Activated gamma-delta T cell treated with anti-CD3 and anti-CD28 coated beads, Interleukin-2, amount 50 U/mL, for 16 hours (primary cell): ENCODE measurements at regions not wholly inside any gene's neighbourhood (a gene's known extent, or its start where the extent isn't known, plus 50 kb on each side); places are given as distances from the start of the nearest gene placed in this dataset.

Experiments used
- DNase-seq: peaks from one replicate; pipeline ENCODE4 v3.0.0-alpha.2; 2020; ENCODE audit warnings: low read depth

GRCh38 chr14:97874394-97874793 lies 1077.2 kb downstream of the VRK1 start:
- no peak for DNase-seq

DNA sequence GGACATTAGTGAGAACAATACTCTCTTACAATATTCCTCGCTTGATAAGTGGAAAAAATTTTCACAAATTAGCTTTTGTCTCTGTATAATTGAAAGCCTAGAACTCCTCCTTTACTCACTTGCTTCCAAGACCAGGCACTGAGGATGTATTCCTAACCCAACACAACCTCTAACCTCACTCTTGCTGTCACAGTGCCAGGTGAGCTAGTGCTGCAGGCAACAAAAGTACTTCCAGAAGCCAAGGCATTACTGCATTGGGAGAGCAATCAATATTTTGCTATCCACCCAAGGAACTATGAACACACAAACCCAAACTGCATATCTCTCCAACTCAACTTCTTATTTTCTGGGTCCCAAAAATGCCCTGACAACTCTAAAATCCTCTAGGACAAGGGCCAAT lies 1081.0 kb downstream of the VRK1 start:
- no peak for DNase-seq

DNA sequence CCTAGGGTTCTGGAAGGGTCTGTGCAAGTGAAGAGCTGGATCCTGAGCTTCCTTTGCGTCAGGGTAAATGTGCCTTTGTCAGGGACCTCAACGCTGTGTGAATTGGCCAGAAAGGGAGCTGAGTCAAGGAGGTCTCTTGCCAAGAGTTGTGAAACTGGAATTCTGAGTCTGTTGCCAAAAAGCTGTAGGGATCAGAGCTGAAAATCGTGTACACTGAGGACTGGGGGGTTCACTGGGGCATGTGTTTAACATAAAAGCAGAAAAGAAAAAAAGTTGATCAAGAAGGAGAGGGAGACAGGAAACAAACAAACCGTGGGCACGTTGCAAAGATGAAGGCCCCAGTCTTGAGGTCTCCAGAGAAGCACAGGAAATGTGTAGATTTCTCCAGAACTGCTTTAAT lies 1081.5 kb downstream of the VRK1 start:
- peak; percentile 2 for DNase-seq

DNA sequence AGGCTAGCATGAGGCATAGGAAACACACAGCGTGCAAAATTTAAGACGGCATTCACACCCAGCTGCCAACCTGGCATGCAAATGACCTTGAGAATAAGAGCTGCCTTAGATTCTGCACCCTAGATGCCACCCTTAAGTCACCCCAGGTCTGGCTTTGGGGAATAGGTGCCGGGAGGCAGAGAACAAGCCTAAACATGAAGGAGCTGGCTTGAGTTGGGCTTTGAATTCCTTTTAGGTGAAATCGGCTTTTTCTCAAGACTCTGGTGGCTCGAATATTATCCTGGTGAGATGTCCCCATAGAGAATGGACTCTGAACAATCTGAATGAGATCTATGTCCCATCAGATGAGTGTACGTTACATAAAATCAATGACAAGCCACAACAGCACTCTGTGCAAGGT lies 1090.5 kb downstream of the VRK1 start:
- no peak for DNase-seq

DNA sequence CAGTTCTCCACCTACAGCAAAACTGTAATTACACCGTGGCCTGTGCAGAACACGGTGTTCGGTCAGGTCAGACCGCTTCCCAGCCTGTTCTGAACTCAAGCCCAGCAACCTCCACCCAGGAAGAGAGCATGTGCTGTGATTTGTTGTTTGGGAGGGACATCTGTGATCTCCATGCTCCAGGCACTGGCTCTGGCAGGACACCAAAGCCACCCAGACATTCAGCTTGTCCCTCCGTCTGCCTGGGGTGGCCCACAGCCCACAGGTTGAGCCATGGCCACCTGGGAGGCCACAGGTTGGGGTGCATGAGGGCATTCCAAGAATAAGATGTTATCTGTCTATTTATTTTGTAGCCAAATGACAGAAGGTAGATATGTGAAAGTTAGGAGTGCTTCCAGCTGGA lies 1091.1 kb downstream of the VRK1 start:
- no peak for DNase-seq

- no peak for DNase-seq
Observed at GRCh38 chr14:97891515-97891914, 1094.3 kb downstream of the VRK1 start.

- no peak for DNase-seq
Observed at GRCh38 chr14:97894552-97894951, 1097.4 kb downstream of the VRK1 start.

- DNase-seq: no peak
Observed at GRCh38 chr14:97900196-97900854, 1103.1 kb downstream of the VRK1 start.

GRCh38 chr14:97902630-97903029 lies 1105.4 kb downstream of the VRK1 start:
- DNase-seq: no peak

- DNase-seq: no peak
Observed at GRCh38 chr14:97903821-97904220, 1106.6 kb downstream of the VRK1 start.

GRCh38 chr14:97912217-97912616 lies 1115.0 kb downstream of the VRK1 start:
- no peak for DNase-seq

DNA sequence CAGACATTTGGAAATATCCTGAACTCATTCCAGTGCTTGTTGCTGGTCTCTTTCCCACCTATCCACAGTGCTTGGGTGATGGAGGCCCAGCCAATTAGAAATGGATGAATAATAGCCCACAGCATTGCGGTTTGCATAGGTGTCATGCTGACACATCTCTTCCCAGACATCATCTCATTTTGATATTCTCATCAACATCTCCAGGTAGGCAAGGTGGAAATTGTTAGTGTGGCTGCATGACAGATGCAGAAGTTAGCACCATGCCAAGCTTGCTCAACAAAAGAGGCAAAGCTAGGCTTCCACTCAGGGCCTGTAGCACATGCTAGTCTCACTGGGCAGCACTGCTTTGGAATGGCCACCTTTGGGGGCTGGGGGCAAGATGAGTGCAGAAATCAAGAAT lies 1118.9 kb downstream of the VRK1 start:
- no peak for DNase-seq

DNA sequence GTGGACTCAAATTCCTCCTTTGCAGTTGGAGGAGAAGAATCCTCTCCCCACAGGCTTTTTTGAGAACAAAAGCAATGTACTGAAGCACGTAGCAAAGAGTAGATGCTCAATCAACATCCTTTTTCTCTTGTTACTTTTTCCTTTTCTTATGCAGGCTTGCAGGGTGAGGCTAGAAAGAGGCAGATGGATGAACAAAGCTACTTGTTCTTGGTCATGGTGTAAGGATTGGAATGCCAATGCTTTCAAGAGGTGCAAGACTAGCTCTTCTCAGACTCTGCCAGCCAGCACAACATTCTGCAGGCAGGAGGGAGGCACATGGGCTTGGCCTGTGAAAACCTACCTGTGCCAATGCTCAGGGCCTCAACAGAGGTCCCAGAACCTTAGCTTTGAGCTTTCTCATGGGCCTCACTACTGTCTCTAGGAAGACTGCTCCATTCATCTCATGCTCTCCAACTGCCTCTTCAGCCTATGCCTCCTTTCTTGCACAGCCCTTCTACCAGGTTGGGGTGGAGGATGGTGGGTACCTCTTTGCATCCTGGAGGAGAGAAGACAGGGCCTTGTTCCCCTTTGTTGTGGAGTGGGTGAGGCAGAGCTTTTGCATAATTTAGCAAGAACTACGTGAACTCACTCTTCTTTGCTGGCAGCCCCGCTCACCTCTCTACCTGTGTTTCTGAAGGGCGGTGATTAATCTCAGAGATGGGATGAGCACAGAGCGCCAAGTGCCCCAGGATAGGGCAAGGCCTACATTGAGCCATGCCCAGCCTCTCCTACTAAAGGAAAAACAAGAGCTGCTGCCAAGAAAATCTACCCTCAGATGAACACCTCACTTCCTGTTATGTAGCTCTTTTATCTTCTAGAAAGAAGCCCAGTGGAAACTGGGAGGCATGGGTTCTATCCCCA lies 1119.7 kb downstream of the VRK1 start:
- no peak for DNase-seq

DNA sequence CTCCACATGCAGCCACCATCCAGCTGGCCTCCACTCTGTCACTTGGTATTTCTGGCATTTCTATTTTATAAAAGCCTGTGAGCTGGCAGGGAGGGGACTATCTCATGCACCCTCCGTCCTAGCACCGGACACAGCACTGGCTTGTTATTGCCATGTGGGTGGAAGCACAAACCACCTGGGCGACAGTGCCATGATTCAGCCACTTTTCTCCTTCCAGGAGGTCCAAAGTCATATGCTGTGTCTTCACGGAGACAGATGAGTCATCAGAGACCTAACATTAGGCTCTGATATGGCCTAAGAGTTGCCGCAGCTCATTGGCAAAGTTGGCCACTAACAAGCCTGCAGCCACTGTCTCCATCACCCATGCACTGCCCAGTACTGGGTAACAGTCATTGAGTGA lies 1123.0 kb downstream of the VRK1 start:
- no peak for DNase-seq

DNA sequence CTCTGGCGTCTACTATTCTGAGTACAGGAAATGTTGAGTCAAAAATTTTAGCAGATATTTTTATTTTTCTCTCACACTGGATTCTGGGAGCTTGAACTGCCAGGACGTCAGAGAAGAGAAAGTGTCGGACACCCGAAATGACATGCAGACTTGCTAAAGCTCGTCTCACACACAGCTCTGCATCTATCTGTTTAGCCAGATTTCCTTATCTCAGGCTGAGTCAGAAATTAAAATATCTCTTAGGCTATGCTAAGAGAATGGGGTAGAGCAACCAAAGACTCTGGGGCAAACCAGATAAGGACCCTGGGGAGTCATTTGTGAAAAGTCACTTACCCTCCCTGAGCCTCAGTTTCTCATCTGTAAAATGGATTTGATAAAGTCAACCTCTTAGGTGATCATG lies 1124.1 kb downstream of the VRK1 start:
- no peak for DNase-seq

DNA sequence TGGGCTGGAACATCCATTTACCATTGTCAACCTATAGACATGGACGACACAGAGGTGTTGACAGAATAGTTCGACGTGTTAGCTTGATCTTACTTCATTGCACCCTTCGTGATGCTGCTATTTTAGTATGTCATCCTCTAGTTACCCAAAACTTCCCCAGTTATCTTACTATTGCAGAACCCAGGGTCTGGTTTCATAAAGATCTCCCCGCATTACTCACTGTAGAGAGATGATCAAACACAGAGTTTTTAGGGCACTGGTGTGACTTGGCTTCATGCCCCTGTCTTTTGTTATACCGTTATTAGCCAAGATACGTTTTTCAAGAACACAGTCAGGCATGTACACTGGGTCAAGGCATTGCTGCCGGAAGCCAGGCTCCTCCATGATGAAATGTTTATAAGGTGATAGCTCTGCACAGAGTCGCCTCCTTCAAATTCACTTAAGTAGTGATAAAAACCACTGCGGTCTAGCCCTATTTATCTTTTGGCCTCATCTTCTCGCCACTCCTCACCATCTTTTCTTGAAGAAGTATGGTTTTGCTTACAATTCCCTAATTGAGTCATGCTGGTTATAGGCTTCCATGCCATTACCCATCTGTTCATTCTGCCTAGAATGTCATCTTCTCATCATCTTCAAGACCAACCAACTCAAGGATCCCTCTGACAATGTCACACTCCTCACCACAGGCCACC lies 1127.9 kb downstream of the VRK1 start:
- no peak for DNase-seq

DNA sequence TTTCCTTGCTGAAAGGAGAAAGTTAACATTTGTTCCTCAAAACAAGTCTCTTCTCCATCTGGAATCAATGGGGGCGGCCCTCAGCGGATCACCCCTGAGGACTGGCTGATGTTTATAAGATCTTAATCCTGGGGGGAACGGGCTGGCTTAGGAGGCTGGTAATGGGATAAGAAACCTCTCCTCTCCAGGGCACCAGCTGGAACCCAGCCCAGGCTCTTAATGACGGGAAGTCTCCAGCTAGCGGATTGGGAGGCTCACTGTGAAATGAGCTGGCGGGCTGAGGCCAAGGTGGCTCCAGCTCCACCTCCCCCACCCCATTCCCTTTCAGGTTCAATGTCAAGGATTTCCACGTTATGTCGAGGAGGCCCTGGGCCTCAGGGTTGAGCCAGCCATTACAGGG lies 1133.0 kb downstream of the VRK1 start:
- DNase-seq: no peak

- no peak for DNase-seq
Observed at GRCh38 chr14:97931273-97931672, 1134.1 kb downstream of the VRK1 start.

DNA sequence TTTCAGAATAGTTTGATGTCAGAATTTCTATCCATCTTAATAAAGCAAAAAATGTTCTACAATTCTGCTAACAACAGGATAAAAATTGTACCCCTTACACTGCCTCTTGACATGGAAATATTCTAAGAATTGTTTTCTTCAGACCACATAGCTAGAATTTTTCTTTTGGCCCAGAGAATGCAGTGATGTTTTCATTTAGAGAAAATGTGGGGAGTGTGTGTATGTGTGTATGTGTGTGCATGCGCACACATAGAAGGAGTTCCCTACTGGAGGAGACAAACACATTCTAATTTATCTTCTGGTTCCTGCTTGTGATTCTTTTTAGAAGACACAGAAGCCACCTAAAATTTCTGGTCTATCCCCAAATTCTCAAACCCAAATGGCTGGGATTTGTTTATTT lies 1145.7 kb downstream of the VRK1 start:
- no peak for DNase-seq

DNA sequence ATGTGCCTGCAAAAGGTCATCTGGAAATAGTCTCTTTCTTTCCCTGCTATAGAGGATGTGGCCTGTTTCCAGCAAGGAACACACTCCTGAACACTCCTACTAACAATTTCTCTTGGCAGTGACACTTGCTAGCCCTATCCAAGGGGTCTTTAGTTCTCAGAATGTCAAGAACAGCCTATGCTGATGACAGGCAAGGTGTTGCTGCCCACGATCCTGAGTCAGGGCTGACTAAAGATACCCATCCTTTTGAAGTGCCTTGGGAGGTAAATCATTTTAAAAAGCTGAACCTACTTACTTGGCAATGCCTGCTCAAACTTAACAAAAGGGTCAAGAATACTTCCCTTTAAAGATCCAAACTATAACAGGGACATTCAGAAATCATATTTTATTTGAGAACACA lies 1146.4 kb downstream of the VRK1 start:
- no peak for DNase-seq

DNA sequence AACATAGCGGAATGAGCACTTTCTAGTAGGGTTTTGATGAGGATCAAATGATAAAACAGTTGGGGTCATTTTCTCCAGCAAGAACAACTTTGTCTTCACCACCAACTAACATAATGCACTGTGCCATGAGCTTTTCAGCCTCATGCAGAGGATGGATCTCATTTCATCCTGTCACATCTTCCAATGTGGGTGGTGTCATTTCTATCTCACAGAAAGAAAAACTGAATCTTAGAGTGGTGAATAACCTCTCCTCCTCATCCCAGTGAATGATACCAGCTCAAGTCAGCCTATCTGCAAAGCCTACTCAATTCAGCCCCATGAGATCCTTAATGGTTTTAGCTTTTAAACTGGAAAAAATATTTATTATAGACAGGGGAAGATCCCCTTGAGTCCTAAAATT lies 1147.2 kb downstream of the VRK1 start:
- DNase-seq: no peak

- no peak for DNase-seq
Observed at GRCh38 chr14:97945631-97946030, 1148.4 kb downstream of the VRK1 start.

DNA sequence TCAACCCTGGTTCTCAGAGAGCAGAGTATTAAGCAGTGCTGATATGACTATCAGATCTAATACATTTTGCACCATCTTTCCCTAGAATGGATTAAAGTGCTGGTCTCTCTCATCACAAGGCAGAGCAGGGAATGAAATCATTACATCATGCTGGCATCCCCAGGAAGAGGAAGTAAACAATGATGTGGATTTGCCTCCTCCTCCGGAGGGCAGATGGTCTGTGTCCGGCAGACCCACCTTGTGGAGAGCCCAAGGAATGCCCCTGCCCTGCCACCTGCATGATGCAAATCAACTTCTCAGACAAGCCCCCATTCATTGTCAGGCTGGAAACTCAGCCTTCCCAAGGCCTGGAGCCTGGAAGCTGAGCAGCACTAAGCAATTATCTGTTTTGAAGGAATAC lies 1149.1 kb downstream of the VRK1 start:
- no peak for DNase-seq
